Spleen (tissue), 7 donors: ENCODE measurements at regions not wholly inside any gene's neighbourhood (a gene's known extent, or its start where the extent isn't known, plus 50 kb on each side); places are given as distances from the start of the nearest gene placed in this dataset.

ENCODE experiments used
- CTCF ChIP-seq, 11 experiments: fragments of 200-600 bp in 7 of 11; fragments of 450-650 bp in 4 of 11; sonication (generic) in 4 of 11; IDR thresholded peaks in 8 of 11; conservative IDR thresholded peaks in 3 of 11; 1 replicate in 7 of 11; 2 replicates in 4 of 11; pipeline versions ENCODE4 v1.4.0 to v1.8.0; 2016 to 2021; ENCODE audit warnings: antibody characterized with exemption in 11 of 11, inconsistent platforms in 4 of 11, mild to moderate bottlenecking in 1 of 11
- POLR2A ChIP-seq, 3 donors: fragments of 450-650 bp; IDR thresholded peaks; one replicate each; pipeline ENCODE4 v1.5.1; 2017; ENCODE audit warnings: antibody characterized with exemption in 3 of 3, mild to moderate bottlenecking in 1 of 3
- donor health status: DM: no; HTN: no; CAD: no; lungs with moderate emphysema.
- donor health status: DM: no; HTN: no; CAD: no.
- donor health status: DM: no; HTN: no; CAD: no.

GRCh38 chr3:147312786-147313280 lies 93.5 kb downstream of the ZIC4 start:
- no peak for TF ChIP-seq CTCF (IDR thresholded peaks at IDR 0.05 in 8 of 11, conservative IDR thresholded peaks at IDR 0.05 in 3 of 11)
- no peak for TF ChIP-seq POLR2A (IDR thresholded peaks at IDR 0.05)
